OCI-LY1 (cell line): ENCODE measurements at regions not wholly inside any gene's neighbourhood (a gene's known extent, or its start where the extent isn't known, plus 50 kb on each side); places are given as distances from the start of the nearest gene placed in this dataset.

ENCODE experiments used
- CTCF ChIP-seq: fragments of 200-600 bp; sonication (generic), shearing (Covaris generic); IDR thresholded peaks from 2 replicates; pipeline ENCODE4 v1.5.1; 2017; ENCODE audit warnings: mild to moderate bottlenecking, antibody characterized with exemption, low read length, moderate library complexity, mixed read lengths
- EZH2 ChIP-seq: fragments of 200-600 bp; sonication (generic), shearing (Covaris generic); IDR thresholded peaks from 2 replicates; pipeline ENCODE4 v1.8.0; 2017; ENCODE audit warnings: borderline replicate concordance, mixed run types, mild to moderate bottlenecking, antibody characterized with exemption, low read length, moderate library complexity, mixed read lengths

GRCh38 chr6:14682812-14683211 is 563.1 kb upstream of the JARID2 start:
- TF ChIP-seq CTCF = no peak
- TF ChIP-seq EZH2 = no peak
